ENCODE measurements at regions not wholly inside any gene's neighbourhood (a gene's known extent, or its start where the extent isn't known, plus 50 kb on each side); places are given as distances from the start of the nearest gene placed in this dataset.
"Not testable (repeated sequence)": the region's sequence is repeated elsewhere in the genome, so short reads cannot be mapped to it uniquely, and the experiment has no call there.

DNA sequence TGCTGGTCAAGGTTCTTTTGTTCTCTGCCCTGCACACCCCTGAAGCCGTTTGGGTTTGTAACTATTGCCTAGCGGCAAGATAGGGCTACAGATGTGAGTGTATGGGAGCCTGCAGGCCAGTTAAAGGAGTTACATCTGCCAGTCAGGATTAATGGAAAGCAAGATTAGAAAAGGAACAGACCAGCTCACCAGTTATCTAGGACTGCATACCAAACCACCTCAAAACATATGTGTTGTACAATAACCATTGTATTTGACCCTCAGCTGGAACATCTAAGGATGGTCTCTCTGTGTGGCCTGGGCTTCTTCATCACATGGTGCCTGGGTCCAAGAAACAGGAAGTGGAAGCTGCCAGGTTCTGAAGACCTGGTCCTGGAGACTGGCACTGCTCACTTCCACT lies 52.5 kb upstream of the FBXO28 start:
- DNase-seq: no peak

DNA sequence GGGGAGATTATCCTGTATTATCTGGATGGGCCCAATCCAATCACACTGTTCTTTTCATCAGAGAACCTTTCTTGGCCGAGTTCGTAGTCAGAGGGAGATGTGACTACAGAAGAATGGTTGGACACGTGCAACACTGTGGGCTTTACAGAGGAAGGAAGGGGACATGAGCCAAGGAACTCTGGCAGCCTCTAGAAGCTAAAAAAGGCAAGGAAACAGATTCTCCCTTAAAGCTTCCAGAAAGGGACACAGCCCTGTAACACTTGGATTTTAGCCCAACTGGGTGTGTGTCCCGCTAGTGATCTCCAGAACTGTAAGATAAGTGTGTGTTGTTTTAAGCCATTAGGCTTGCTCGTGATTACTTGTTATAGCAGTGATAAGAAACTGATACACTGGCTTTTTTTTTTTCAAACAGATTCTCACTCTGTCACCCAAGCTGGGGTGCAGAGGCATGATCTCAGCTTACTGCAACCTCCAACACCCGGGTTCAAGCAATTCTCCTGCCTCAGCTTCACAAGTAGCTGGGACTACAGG lies 53.9 kb upstream of the FBXO28 start:
- no peak for DNase-seq

DNA sequence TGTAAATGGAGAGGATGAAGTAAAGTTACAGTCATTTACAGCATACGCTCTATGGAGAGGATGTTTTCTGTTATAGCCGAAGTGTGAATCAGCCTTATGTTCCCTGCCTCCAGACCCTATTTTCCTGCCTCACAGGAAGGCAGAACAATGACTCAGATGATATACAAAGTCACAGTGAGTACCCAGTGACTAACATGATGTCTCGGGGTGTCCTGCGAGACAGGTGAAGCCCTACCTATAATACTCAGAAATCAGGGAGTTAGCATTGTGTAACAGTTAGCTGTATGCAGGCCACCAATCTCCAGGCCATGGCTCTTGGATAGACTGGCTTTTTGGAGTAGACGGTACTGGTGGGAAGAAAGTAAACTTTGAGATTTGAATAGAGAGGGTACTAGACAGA lies 55.6 kb upstream of the FBXO28 start:
- no peak for DNase-seq

DNA sequence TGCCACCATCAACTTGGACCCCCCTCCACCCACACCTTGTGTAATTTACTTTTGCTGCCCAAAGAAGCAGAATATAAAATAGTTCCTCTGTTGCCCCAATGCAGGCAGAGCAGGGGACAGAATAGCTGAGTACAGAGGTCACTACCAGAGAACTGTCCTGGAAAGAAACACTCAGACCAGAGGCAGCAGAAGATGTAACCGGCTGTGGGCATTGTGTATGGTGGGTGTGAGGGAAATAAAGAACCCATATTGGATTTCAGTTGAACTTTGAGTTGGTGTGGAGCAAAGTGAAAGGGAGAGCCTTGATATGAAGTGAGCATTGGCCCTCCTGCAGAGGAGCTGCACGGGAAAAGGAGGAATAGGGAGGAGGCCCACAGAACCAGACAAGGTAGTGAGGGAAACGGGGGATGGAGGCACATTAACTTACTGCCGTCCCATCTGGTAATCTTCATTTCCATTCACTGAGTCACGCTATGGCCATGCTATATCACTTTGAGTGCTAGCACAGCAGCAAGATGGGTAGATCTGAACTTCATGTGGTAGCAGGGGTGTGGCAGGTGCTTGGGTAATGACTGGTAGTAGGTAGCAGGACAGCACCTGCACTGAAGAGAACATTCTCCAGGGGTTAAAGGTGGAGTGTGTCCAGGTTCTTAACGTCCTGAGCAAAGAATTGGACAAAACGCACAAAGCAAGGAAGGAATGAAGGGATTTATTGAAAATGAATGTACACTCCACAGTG lies 56.3 kb upstream of the FBXO28 start:
- DNase-seq: no peak

DNA sequence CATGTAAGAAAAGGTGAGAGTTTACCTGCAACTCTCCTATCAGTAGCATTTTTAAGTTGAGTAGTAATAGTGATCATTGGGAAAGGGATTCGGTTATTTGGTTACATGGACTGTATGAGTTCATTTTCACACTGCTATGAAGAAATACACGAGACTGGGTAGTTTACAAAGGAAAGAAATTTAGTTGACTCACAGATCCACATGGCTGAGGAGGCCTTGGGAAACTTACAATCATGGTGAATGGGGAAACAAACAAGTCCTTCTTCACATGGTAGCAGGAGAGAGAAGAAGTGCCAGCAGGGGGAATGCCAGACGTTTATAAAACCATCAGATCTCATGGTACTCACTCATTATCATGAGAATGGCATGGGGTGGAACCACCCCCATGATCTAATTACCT lies 59.3 kb upstream of the FBXO28 start:
- DNase-seq: no peak

DNA sequence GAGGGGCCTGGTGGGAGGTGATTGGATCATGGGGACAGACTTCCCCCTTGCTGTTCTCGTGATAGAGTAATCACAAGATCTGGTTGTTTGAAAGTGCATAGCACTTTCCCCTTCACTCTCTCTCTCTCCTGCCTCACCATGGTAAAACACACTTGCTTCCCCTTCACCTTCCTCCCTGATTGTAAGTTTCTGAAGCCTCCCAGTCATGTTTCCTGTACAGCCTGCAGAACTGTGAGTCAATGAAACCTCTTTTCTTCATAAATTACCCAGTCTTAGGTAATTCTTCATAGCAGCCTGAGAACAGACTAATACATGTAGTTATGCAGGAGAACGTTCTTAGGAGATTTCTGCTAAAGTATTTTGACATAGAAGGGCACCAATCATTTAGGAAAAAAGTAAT lies 59.9 kb upstream of the FBXO28 start:
- DNase-seq: no peak

DNA sequence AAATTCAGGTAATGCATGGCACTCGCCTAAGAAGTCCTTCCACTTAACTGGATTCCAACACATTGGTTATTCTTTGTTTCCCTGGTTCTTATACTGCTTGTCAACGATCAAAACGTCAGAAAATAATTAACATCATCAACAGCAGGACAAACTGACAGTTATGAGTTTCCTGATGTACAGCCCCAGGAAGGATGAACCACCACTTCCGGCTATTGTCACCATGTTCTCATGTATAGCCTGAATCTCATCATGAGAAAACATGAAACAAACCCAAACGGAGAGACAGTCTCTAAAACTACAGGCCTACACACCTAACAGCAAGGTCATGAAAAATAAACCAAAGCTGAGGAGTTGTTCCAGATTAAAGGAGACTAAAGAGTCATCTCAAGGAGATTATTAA lies 60.5 kb upstream of the FBXO28 start:
- no peak for DNase-seq

DNA sequence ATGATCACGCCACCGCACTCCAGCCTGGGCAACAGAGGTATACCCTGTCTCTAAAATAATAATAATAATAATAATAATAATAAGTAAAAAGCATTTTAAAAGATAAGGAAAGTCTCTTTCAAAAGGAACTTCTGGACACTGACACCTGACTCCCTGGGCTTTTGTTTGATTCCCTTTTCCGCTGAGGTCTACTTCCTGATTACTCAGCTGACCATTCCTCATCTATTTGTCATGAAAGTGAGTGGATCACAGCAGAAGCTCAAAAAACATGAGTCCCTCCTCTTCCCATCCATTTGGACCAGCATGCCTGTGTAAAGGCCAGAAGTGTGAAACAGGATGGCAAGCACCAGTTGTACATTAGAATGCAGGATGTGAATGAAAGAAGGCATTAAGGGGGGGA lies 61.1 kb upstream of the FBXO28 start:
- no peak for DNase-seq

DNA sequence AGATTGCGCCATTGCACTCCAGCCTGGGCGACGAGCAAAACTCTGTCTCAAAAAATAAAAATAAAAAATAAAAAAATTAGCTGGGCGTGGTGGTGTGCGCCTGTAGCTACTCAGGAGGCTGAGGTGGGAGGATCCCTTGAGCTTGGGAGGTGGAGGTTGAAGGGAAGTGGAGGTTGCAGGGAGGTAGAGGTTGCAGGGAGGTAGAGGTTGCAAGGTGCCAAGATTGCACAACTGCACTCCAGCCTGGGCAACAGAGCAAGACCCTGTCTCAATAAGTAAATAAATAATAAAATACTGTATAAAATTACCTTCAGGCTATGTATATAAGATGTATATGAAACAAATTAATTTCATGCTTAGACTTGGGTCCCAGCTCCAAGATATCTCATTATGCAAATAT lies 62.1 kb upstream of the FBXO28 start:
- DNase-seq: not testable (repeated sequence)

DNA sequence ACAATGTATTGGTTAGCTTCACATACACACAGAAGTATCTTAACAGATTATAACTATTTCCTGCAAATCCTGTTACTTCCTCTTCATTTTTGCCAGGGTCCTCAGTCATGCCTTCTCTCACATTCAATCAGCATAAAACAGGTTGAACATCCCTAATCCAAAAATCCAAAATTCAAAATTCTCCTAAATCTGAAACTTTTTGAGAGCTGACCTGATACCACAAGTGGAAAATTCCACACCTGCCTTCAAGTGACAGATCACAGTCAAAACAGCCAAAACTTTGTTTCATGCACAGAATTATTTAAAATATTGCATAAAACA lies 62.9 kb upstream of the FBXO28 start:
- DNase-seq: no peak

DNA sequence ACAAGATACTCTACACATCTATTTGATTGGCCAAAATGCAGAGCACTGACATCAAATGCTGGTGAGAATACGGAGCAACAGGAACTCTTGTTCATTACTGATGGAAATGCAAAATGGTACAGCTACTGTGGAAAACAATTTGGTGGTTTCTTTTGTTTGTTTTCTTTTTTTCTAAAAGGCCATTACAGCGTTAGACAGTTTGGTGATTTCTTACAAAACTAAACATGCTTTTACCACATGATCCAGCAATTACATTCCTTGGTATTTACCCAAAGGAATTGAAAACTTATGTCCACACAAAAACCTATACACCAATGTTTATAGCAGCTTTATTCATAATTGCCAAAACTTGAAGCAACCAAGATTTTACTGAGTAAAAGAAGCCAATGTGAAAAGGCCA lies 66.4 kb upstream of the FBXO28 start:
- DNase-seq: no peak

DNA sequence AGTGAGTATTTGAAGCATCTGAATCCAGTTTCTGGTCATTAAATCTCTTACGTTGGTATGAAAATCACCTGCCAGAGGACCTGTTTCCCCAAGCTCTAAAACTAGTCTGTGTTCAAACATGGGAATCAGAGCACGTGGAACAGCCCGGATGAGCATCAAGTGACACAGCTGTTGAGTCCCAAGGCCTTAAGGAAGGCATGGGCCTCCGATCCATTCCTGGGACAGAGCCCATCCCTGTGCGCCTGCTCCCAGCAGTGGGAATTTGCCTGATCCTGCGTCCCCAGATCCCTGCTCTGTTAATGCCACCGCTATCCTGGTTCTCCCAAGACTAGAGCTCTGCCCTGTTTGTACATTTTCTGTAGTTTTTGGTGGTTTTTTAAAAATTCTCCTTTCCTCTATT lies 68.4 kb upstream of the FBXO28 start:
- DNase-seq: no peak

DNA sequence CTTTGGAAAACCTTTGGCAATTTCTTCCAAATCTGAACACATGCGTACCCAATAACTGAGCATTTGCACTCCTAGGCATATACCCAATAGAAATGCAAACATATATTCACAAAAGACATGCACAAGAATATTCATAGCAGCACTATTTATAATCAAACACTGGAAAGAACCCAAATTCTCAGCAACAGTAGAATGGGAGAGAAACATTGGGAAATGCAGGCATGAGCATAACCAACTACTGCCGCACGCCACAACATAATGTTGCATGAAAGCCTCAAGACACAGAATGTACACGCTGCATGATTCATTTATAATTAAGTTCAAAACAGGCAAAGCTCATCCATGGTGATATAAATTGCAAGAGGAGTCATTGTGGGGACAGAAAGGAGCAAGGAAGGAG lies 69.5 kb upstream of the FBXO28 start:
- DNase-seq: no peak

DNA sequence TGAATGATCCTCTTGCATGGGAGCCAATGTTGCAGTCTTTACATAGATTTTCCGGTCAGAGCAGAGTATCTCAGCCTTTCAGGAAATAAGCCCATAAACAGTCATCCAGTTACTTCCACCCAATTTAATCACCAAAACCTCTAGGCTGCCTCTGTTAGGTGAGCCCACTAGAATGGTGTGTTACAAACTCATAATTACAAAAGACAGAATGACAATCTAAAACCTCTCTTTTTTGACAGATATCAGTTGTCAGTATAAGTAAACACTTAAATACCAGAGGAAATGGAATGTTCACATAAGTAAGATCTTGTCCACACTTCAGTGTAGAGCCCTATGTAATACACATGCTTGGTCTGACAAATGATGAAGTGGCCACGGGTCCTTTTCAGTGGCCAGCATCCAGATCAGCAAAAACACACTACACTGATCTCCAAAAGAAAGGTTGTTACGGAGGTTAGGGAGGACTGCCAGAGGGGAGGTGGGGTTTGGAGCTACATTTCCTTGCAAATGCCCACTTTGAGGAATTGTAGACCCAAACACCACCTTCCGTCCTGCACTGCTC lies 71.3 kb upstream of the FBXO28 start:
- no peak for DNase-seq

DNA sequence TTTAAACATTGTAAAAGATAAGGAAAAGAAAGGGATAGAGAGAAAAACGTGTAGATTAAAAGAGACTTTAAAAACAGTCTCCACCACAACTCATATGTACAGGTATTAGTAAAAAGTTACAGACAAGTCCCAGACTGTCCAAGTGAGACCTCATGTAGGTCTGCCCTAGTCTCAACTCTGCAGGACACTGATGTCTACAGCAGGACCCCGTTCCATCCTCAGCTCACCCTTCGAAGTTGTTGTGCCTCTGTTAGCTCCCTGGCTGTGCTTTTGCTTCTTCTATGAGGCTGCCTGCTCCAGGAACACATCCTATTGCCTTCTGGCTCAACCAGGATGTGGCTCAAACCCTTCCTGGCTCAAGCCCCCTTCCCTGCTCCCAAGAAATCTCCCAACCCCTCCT lies 72.9 kb upstream of the FBXO28 start:
- DNase-seq: no peak

DNA sequence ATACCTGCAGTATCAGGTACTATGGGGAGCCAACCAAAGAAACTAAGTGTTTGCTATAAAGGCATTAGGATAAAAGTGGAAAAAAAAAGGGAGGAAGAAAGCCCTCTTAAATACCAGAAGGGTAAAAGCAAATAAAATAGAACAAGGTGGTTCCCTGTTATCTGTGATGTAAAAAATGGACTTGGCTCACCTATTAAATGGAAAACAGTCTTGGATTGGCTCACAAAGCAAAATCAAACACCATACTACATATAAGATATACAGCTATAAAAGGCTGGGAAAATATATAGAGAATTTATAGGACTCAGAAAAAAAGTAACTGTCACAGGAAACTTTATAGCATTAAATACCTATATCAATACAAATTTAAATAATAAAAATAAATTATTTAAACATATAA lies 73.5 kb upstream of the FBXO28 start:
- DNase-seq: not testable (repeated sequence)

DNA sequence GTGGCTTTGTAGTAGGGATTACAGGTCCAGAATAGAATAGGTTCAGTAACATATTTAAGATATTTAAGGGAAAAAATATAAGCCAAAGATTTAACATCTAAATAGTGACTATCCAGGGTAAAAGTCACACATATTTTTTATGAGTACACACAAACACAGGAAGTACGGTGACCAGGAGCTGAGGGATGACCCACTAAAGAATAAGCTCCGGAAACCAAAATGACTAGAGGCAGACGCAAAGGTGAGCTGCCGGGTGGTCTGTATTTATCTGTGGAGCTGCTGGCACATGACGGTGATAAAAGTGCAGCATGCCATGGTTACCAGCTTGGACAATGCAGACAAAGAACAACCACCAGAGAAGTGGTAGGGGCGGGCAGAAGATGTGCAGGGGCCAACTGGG lies 73.9 kb upstream of the FBXO28 start:
- DNase-seq: not testable (repeated sequence)

DNA sequence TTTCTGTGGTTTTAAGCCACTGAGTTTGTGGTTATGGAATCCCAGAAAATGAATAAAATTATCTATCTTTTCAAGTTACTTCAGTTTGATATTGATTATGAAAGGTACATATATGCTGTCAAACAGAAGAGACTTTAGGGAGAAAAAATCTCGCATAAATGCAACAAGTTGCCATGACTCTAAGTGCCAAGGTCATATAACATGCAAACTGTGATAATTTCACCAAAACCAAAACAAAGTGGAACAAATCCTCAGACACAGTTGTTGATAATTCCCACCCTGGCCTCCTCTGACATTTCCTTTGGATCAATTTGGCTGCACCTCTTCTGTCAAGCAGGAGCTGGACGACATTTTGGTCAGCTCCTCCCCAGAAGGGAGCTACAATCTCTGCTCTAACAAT lies 75.1 kb upstream of the FBXO28 start:
- DNase-seq: not testable (repeated sequence)

DNA sequence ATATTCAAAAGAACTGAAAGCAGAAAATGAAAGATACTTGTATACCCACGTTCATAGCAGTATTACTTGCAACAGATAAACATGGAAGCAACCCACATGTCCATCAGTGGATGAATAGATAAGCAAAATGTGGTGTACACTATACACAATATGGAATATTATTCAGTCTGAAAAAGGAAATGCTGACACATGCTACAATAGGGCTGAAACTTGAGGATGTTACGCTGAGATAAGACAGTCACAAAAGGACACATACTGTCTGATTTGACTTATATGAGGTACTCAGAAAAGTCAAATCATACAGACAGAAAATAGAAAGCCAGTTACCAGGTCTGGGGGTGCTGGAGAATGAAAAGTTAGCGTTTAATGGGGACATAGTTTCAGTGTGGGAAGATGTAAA lies 76.5 kb upstream of the FBXO28 start:
- DNase-seq: not testable (repeated sequence)

DNA sequence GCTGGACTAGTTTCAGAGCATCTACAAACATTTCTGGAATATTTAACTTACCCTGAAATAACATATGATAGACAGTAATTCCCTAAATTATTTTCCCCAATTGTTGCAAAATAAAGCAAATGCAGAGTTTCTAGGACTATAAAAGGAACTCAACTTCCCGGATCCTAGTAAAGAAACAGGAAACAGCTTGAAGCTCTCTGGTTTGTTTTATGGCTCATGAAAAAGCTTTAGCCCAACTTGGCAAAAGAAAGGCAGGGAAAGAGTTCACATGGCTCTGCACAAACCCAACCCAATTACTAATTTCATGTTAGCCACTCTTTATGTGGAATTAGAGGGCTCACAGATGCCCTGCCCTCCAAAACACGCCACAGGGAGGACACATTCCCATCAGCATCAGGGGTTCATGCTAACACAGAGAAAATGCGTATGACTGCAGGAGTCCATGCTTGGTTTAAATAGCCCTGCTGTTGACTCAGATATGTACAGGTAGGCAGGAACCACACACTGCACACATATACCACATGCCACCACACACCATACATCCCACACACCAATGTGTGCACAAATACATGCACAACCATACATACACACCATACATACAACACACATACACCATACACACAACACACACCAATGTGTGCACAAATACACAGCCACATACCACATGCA lies 81.2 kb upstream of the FBXO28 start:
- not testable (repeated sequence) for DNase-seq

DNA sequence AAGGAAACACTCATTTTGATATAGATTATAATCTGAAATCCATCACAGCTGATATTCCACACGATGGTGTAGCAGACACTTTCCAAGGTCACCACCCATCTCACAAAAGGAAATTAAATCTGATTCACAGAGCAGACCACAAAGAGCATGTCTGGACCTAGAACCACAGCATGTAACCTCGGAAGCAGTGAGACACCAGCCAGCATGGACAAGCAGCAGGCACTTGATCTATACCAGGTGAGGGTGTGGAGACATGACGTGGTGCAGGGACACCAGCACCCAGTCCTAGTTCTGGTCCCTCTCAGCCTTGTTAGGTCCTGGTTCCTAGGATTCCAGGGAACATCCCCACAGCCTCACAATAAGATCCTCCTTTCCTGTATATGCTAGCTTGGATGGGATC lies 81.9 kb upstream of the FBXO28 start:
- not testable (repeated sequence) for DNase-seq

DNA sequence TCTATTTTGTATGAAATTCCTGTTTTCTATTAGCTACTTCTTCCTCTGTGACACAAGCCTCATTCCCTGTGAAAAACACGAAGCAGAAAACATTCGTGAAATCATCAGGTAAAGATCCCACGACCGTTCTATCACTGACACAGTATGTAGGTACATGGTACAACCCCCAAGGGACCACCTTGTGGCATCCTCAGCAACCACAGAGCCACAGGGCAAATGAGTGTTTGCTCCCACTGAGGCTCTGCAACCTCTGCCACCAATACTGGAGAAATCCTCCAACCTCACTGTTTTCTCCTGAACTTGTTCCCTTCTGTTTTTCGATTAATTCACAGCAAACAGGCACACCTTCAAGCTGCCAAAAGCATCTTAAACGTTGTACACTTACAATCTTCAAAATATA lies 83.7 kb upstream of the FBXO28 start:
- DNase-seq: not testable (repeated sequence)

DNA sequence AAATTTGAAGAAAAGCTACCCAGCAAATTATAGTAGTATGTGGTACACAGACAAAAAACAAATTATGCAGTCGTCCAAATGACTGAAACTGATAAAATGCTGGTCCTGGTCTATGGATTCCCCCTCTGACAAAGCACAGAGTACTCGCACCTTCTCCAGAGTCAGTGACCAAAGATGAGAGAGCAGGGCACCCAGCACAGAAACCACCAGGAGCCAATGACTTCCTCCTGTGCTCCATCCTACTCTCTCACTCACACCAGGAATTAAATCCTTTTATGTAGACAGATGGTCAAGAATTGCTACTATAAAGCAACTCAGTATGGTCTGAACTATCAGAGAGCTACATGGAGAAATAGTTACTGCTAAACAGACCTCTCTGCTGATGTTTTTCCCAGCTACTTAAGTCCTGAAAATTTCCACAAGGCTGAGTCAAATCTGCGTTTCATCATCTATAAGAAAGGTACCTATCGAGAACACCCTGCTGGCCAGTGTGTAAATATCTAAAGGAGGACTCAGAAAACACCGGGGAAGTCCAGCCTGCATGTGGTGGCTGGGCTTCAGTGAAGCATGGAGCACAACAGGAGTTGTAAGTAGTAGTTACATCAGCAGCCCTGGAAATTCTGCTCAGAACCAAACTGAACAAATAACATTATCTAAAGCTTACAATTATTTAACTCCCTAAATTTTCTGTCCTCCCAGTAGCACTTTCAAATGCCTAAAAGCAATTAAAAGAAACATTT lies 84.5 kb upstream of the FBXO28 start:
- DNase-seq: not testable (repeated sequence)

DNA sequence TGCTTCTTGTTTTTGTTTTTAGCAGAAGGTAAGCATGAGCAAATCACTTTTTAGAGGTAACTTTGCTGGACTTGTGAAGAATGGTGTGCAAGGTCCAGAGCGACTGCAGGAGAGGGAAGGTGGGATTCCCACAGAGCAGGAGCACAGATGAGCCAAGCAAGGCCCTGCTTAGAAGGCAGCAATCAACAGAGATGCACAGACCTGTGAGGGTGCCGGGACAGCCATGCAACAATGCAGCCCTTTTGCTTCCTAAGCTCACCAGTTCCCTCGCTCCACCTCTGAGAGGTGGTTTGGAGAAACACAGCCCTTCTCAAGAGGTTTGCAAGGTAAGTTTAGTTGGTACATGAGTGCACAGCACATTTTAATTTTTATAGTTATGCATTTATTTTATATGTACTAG lies 85.1 kb upstream of the FBXO28 start:
- not testable (repeated sequence) for DNase-seq

Measured in activated naive CD4-positive, alpha-beta T cell (primary cell).